A673 (cell line): ENCODE measurements at regions not wholly inside any gene's neighbourhood (a gene's known extent, or its start where the extent isn't known, plus 50 kb on each side); places are given as distances from the start of the nearest gene placed in this dataset.

Experiments used
- BruUV-seq: library from RNA; stranded (reverse); fragments of 400-500 nt; replicated peaks from 2 replicates; lab custom pipeline; 2021; lab: Mats Ljungman, UMichigan
- CTCF ChIA-PET: fragments of 300-600 bp; sonication (Branson Sonifier 250); formaldehyde crosslinking; loops from one replicate; lab custom pipeline; 2022; ENCODE audit warnings: antibody characterized with exemption; lab: Charles Lee
- POLR2A ChIA-PET: fragments of 300-600 bp; sonication (Branson Sonifier 250); formaldehyde crosslinking; loops from one replicate; lab custom pipeline; 2022; ENCODE audit warnings: antibody characterized with exemption; ENCODE audit not compliant: low non-redundant PET; lab: Charles Lee
- DNase-seq: peaks from one replicate; pipeline ENCODE4 v3.0.0-alpha.2; 2015; ENCODE audit warnings: low spot score
- H3K27ac ChIP-seq: fragments of 200-600 bp; sonication (generic); 2 replicates; pipeline ENCODE4 v1.5.1; 2016; ENCODE audit warnings: mixed run types, low read depth, mild to moderate bottlenecking, mixed read lengths, antibody characterized with exemption, low read length; ENCODE audit not compliant: poor library complexity, severe bottlenecking
- H3K27me3 ChIP-seq: fragments of 200-600 bp; sonication (generic); replicated peaks from 2 replicates; pipeline ENCODE4 v1.6.1; 2017; ENCODE audit warnings: mixed run types, low read depth, mild to moderate bottlenecking, mixed read lengths, antibody characterized with exemption, low read length; ENCODE audit not compliant: insufficient read depth, poor library complexity
- H3K36me3 ChIP-seq: fragments of 200-600 bp; sonication (generic); 2 replicates; pipeline ENCODE4 v1.6.1; 2016; ENCODE audit warnings: mixed run types, mild to moderate bottlenecking, mixed read lengths, antibody characterized with exemption, low read length; ENCODE audit not compliant: insufficient read depth, poor library complexity, severe bottlenecking
- H3K4me1 ChIP-seq: fragments of 200-600 bp; sonication (generic); 2 replicates; pipeline ENCODE4 v1.6.1; 2017; ENCODE audit warnings: mixed run types, mild to moderate bottlenecking, mixed read lengths, antibody characterized with exemption, low read length; ENCODE audit not compliant: insufficient read depth, poor library complexity, severe bottlenecking
- H3K4me3 ChIP-seq: fragments of 200-600 bp; sonication (generic); 2 replicates; pipeline ENCODE4 v1.5.1; 2016; ENCODE audit warnings: low read depth, mixed run types, mild to moderate bottlenecking, mixed read lengths, low read length; ENCODE audit not compliant: poor library complexity, severe bottlenecking
- H3K9me3 ChIP-seq: fragments of 200-600 bp; sonication (generic); 2 replicates; pipeline ENCODE4 v1.6.1; 2016; ENCODE audit warnings: mixed run types, low read depth, mild to moderate bottlenecking, mixed read lengths, antibody characterized with exemption, low read length; ENCODE audit not compliant: poor library complexity, severe bottlenecking
- EZH2 ChIP-seq: fragments of 200-600 bp; sonication (generic); IDR thresholded peaks from 2 replicates; pipeline ENCODE4 v1.6.1; 2017; ENCODE audit warnings: borderline replicate concordance, low read depth, mild to moderate bottlenecking, mixed read lengths, antibody characterized with exemption, low read length; ENCODE audit not compliant: poor library complexity, severe bottlenecking
- intact Hi-C: fragments of 100-400 bp; cut with micrococcal nuclease; formaldehyde crosslinking; loops from one replicate; pipeline ENCODE4 v1.10.0; 2022; ENCODE audit not compliant: unreplicated experiment
- TF ChIP-seq, protein P1 (sequence below): fragments of 300-800, 200-600 bp; sonication (generic); conservative IDR thresholded peaks from 2 replicates; pipeline ENCODE4 v1.5.1; 2017; ENCODE audit warnings: low read depth, mild to moderate bottlenecking, antibody characterized with exemption, low read length, moderate library complexity, mixed read lengths

GRCh38 chr1:166700696-166701095, 138.6 kb upstream of the POGK start:
- H3K36me3 ChIP-seq = no peaks in the 10 kb centered on the region
- H3K9me3 ChIP-seq = no peaks in the 10 kb centered on the region
- H3K4me3 ChIP-seq = no peak overlapping the region
- DNase-seq = peak; percentile 5
- no peak for TF ChIP-seq EZH2
- TF ChIP-seq, protein P1, sequence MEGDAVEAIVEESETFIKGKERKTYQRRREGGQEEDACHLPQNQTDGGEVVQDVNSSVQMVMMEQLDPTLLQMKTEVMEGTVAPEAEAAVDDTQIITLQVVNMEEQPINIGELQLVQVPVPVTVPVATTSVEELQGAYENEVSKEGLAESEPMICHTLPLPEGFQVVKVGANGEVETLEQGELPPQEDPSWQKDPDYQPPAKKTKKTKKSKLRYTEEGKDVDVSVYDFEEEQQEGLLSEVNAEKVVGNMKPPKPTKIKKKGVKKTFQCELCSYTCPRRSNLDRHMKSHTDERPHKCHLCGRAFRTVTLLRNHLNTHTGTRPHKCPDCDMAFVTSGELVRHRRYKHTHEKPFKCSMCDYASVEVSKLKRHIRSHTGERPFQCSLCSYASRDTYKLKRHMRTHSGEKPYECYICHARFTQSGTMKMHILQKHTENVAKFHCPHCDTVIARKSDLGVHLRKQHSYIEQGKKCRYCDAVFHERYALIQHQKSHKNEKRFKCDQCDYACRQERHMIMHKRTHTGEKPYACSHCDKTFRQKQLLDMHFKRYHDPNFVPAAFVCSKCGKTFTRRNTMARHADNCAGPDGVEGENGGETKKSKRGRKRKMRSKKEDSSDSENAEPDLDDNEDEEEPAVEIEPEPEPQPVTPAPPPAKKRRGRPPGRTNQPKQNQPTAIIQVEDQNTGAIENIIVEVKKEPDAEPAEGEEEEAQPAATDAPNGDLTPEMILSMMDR = no peak
- POLR2A ChIA-PET = no interaction called here
- H3K27ac ChIP-seq = no peak overlapping the region
- CTCF ChIA-PET = no interaction called here
- no peaks in the 10 kb centered on the region for H3K4me1 ChIP-seq
- peaks cover 26% of the 10 kb centered on the region for H3K27me3 ChIP-seq
- intact Hi-C loops = no loop called here
- no TSS peak for BruUV-seq

GRCh38 chr1:166701603-166702100, 137.6 kb upstream of the POGK start:
- Histone ChIP-seq H3K27me3 (peaks cover 26% of the 10 kb centered on the region), H3K4me3 (no peak overlapping the region), H3K4me1 (no peaks in the 10 kb centered on the region), H3K27ac (no peak overlapping the region), H3K36me3 (no peaks in the 10 kb centered on the region), H3K9me3 (no peaks in the 10 kb centered on the region)
- no TSS peak for BruUV-seq
- intact Hi-C loops = no loop called here
- no peak for DNase-seq
- no peak for TF ChIP-seq EZH2
- ChIA-PET POLR2A (no interaction called here), CTCF (no interaction called here)

- no peak for DNase-seq
- Histone ChIP-seq H3K36me3 (no peaks in the 10 kb centered on the region), H3K27me3 (peaks cover 26% of the 10 kb centered on the region), H3K27ac (no peak overlapping the region), H3K4me1 (no peaks in the 10 kb centered on the region), H3K4me3 (no peak overlapping the region), H3K9me3 (no peaks in the 10 kb centered on the region)
- POLR2A ChIA-PET = no interaction called here
- intact Hi-C loops = no loop called here
- BruUV-seq = no TSS peak
- no peak for TF ChIP-seq EZH2
- TF ChIP-seq, protein P1 = no peak
- CTCF ChIA-PET = no interaction called here
These were observed 136.1 kb upstream of the POGK start for GRCh38 chr1:166703141-166703540.

DNA sequence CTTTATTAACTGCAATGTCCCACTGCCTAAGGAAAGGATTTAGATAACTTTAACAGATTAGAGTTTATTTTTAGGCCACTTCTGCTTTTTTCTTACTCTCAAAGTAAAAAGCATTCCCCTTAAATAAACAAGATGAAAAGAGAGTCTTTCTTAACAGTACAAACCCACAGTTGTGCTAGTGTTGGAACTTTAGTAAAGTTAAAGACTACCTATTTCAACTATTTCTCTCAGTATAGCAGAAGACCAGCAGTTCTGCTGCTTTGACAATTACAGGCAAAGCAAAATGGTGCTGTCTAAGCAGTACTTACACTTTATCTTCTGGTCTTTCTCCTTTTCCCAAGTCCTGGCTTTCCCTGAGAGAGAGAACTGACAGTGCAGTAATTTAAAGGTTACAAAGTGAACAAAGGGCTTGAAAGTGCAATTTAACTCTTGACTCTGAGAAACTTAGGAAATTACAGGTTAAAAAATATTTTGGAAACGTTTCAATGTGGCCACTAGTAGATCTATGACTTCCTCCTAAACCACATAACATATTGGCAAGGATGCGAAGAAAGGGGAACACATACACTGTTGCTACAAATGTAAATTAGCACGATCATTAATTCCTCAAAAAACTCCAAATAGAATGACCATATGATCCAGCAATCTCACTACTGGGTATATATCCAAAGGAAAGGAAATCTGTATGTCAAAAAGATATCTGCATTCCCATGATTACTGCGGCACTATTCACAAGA, 135.4 kb upstream of the POGK start:
- CTCF ChIA-PET = no interaction called here
- H3K36me3 ChIP-seq = no peaks in the 10 kb centered on the region
- no peaks in the 10 kb centered on the region for H3K9me3 ChIP-seq
- intact Hi-C loops = no loop called here
- POLR2A ChIA-PET = no interaction called here
- no peak overlapping the region for H3K4me3 ChIP-seq
- no peaks in the 10 kb centered on the region for H3K4me1 ChIP-seq
- DNase-seq = no peak
- no peak overlapping the region for H3K27ac ChIP-seq
- no TSS peak for BruUV-seq
- H3K27me3 ChIP-seq = peaks cover 26% of the 10 kb centered on the region
- TF ChIP-seq, protein P1 = no peak
- no peak for TF ChIP-seq EZH2
